GM12872 (cell line): ENCODE measurements at regions not wholly inside any gene's neighbourhood (a gene's known extent, or its start where the extent isn't known, plus 50 kb on each side); places are given as distances from the start of the nearest gene placed in this dataset.

Experiments used
- CTCF ChIP-seq: IDR thresholded peaks from 3 replicates; pipeline ENCODE4 v1.5.1; 2011; ENCODE audit warnings: low read depth, mild to moderate bottlenecking, low read length, moderate library complexity; ENCODE audit not compliant: insufficient read depth

GRCh38 chr19:29016926-29017760 lies 195.8 kb downstream of the UQCRFS1 start:
- no peak for TF ChIP-seq CTCF

- no peak for TF ChIP-seq CTCF
Measured at GRCh38 chr19:29016353-29016752, 196.6 kb downstream of the UQCRFS1 start.

- TF ChIP-seq CTCF: no peak
Measured at GRCh38 chr19:29015569-29015968, 197.4 kb downstream of the UQCRFS1 start.

DNA sequence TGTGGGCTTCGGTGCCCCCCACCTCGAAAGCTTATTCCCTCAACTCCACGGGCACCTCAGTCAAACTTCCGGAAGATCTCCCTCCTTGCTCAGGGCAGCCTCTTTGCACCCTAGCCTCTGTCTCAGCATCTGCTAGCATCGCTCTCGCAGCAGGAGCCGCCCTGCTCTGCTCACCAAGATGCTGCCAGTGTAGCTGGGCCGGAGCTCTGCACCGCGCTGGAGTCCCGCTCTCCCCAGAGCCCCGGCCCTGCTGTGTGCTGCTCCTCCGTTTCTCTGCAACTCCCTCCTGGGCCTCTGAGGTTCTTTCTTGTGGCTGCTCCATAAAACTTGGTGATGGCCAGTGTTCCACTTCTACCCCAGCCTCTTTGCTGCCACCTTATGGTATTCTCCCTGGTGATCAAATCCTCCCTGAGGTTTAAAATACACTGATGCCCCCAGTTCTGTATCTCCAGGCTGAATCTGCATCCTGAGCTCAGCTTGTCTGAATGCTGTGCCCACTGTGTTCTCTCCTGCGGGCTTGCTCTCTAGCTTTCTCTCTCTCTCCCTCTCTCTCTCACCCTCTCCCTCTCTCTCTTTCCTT lies 198.0 kb downstream of the UQCRFS1 start:
- no peak for TF ChIP-seq CTCF

- no peak for TF ChIP-seq CTCF
Measured at GRCh38 chr19:29013988-29014387, 199.0 kb downstream of the UQCRFS1 start.

- no peak for TF ChIP-seq CTCF
Measured at GRCh38 chr19:29013325-29013724, 199.6 kb downstream of the UQCRFS1 start.

DNA sequence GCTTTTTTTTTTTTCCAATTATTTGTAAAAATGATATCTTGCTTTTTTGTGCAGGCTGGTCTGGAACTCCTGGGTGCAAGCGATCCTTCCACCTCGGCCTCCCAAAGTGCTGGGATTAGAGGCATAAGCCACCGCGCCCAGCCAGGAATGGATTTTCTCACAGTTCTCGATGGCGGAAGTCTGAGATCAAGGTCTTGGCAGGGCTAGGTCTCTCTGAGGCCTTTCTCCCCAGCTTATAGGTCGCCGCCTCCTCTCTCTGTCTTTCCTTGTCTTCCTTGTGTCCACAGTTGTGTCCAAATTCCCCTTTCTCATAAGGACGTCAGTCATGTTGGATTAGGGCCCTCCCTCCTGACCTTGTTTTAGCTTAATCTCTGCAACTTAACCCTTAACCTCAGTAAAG lies 200.5 kb downstream of the UQCRFS1 start:
- TF ChIP-seq CTCF: no peak
